GM21576 (cell line): ENCODE measurements at regions not wholly inside any gene's neighbourhood (a gene's known extent, or its start where the extent isn't known, plus 50 kb on each side); places are given as distances from the start of the nearest gene placed in this dataset.
"Not testable (repeated sequence)": the region's sequence is repeated elsewhere in the genome, so short reads cannot be mapped to it uniquely, and the experiment has no call there.

Experiments
- ATAC-seq: cut with Tn5 transposase; IDR thresholded peaks from one replicate; pipeline ENCODE4 v1.9.1; 2021; ENCODE audit warnings: mild to moderate bottlenecking, moderate library complexity; ENCODE audit not compliant: unreplicated experiment

- ATAC-seq, result no peak
These were observed 54.2 kb upstream of the PIK3R4 start for GRCh38 chr3:130800829-130801228.

GRCh38 chr3:130801473-130801872 lies 54.8 kb upstream of the PIK3R4 start:
- no peak for ATAC-seq

- no peak for ATAC-seq
These were observed 64.9 kb upstream of the PIK3R4 start for GRCh38 chr3:130811557-130811956.

GRCh38 chr3:130814691-130815472 lies 68.3 kb upstream of the PIK3R4 start:
- ATAC-seq, result no peak

GRCh38 chr3:130816561-130817445 lies 70.2 kb upstream of the PIK3R4 start:
- ATAC-seq, result no peak

- not testable (repeated sequence) for ATAC-seq
These were observed 71.4 kb upstream of the PIK3R4 start for GRCh38 chr3:130818066-130818465.

- ATAC-seq, result no peak
These were observed 72.9 kb upstream of the ATP2C1 start for GRCh38 chr3:130820976-130821375.

GRCh38 chr3:130821806-130822205 lies 72.1 kb upstream of the ATP2C1 start:
- no peak for ATAC-seq

- no peak for ATAC-seq
These were observed 70.5 kb upstream of the ATP2C1 start for GRCh38 chr3:130823241-130823884.

GRCh38 chr3:130823996-130824395 lies 69.9 kb upstream of the ATP2C1 start:
- no peak for ATAC-seq

GRCh38 chr3:130825762-130826299 lies 68.1 kb upstream of the ATP2C1 start:
- ATAC-seq, result no peak

- no peak for ATAC-seq
These were observed 67.2 kb upstream of the ATP2C1 start for GRCh38 chr3:130826516-130827182.

GRCh38 chr3:130827486-130827885 lies 66.4 kb upstream of the ATP2C1 start:
- no peak for ATAC-seq

GRCh38 chr3:130828948-130829947 lies 64.6 kb upstream of the ATP2C1 start:
- ATAC-seq, result no peak

GRCh38 chr3:130831719-130832400 lies 62.0 kb upstream of the ATP2C1 start:
- ATAC-seq, result no peak

GRCh38 chr3:130832401-130832746 lies 61.5 kb upstream of the ATP2C1 start:
- not testable (repeated sequence) for ATAC-seq

GRCh38 chr3:130834476-130834875 lies 59.4 kb upstream of the ATP2C1 start:
- no peak for ATAC-seq

- no peak for ATAC-seq
These were observed 58.4 kb upstream of the ATP2C1 start for GRCh38 chr3:130835483-130835882.
